ENCODE measurements at regions not wholly inside any gene's neighbourhood (a gene's known extent, or its start where the extent isn't known, plus 50 kb on each side); places are given as distances from the start of the nearest gene placed in this dataset.

GRCh38 chr4:84384801-84385200 is 114.3 kb downstream of the NKX6-1 start:
- Histone ChIP-seq H3K9ac (replicated peaks; ENCODE audit: extremely low read depth, insufficient read depth, low read length) (no peak overlapping the region), H4K20me1 (replicated peaks; ENCODE audit: control insufficient read depth, extremely low read depth, insufficient read depth, low read length) (no peaks in the 10 kb centered on the region), H3K4me1 (ENCODE audit: control insufficient read depth, extremely low read depth, insufficient read depth, low read length) (no peaks in the 10 kb centered on the region), H3K27ac (ENCODE audit: insufficient read depth, low read depth, low read length) (no peak overlapping the region), H2AFZ (ENCODE audit: low read depth, low read length) (no peak overlapping the region), H3K36me3 (ENCODE audit: control insufficient read depth in 2 of 2, extremely low read depth in 1 of 2, insufficient read depth in 2 of 2, low read length in 2 of 2) (no peaks in the 10 kb centered on the region), H3K79me2 (ENCODE audit: control insufficient read depth, insufficient read depth, low read length) (no peaks in the 10 kb centered on the region), H3K9me1 (replicated peaks; ENCODE audit: control insufficient read depth, extremely low read depth, insufficient read depth, low read length) (no peaks in the 10 kb centered on the region), H3K4me2 (ENCODE audit: insufficient read depth, low read length) (no peak overlapping the region), H3K27me3 (ENCODE audit: control insufficient read depth in 2 of 2, insufficient read depth in 2 of 2, low read length in 2 of 2) (no peaks in the 10 kb centered on the region), H3K9me3 (replicated peaks; ENCODE audit: control insufficient read depth, insufficient read depth, low read length) (no peaks in the 10 kb centered on the region), H3K4me3 (replicated peaks in 1 of 3; ENCODE audit: insufficient read depth in 1 of 3, low read depth in 1 of 3, low read length in 3 of 3) (no peak overlapping the region)
- dilution Hi-C loops (cut with MboI; ENCODE audit: extremely low pct_ligation_motif_present, low sequenced_read_pairs) (no loop called here), intact Hi-C loops (cut with micrococcal nuclease) (no loop called here)
- no peak for DNase-seq (ENCODE audit: low read depth, low spot score)
- ChIA-PET POLR2A (no interaction called here), CTCF (no interaction called here)
- BruUV-seq (replicated peaks), result no TSS peak
- TF ChIP-seq FOS (IDR thresholded peaks at IDR 0.05; ENCODE audit: borderline replicate concordance, insufficient read depth, low read length), result no peak
- no peak for TF ChIP-seq JUN (IDR thresholded peaks at IDR 0.05; ENCODE audit: borderline replicate concordance, insufficient read depth, insufficient read length, low read depth)
- TF ChIP-seq EZH2 (IDR thresholded peaks at IDR 0.05; ENCODE audit: borderline replicate concordance, low read depth, low read length, severe bottlenecking), result no peak
- TF ChIP-seq MYC (IDR thresholded peaks at IDR 0.05; ENCODE audit: low read depth, low read length), result no peak
- TF ChIP-seq POLR2A (IDR thresholded peaks at IDR 0.05; ENCODE audit: low read depth, low read length), result no peak
- TF ChIP-seq MAX (IDR thresholded peaks at IDR 0.05; ENCODE audit: insufficient read depth, insufficient read length), result no peak
- TF ChIP-seq, protein P1, sequence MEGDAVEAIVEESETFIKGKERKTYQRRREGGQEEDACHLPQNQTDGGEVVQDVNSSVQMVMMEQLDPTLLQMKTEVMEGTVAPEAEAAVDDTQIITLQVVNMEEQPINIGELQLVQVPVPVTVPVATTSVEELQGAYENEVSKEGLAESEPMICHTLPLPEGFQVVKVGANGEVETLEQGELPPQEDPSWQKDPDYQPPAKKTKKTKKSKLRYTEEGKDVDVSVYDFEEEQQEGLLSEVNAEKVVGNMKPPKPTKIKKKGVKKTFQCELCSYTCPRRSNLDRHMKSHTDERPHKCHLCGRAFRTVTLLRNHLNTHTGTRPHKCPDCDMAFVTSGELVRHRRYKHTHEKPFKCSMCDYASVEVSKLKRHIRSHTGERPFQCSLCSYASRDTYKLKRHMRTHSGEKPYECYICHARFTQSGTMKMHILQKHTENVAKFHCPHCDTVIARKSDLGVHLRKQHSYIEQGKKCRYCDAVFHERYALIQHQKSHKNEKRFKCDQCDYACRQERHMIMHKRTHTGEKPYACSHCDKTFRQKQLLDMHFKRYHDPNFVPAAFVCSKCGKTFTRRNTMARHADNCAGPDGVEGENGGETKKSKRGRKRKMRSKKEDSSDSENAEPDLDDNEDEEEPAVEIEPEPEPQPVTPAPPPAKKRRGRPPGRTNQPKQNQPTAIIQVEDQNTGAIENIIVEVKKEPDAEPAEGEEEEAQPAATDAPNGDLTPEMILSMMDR (IDR thresholded peaks at IDR 0.05; ENCODE audit: extremely low read depth in 1 of 2, insufficient read depth in 1 of 2, low read depth in 1 of 2, low read length in 2 of 2), result no peak
- no peak for TF ChIP-seq POLR2AphosphoS5 (IDR thresholded peaks at IDR 0.05; ENCODE audit: insufficient read depth, low read depth, low read length)
- no peak for TF ChIP-seq GATA2 (IDR thresholded peaks at IDR 0.05; ENCODE audit: insufficient read depth, insufficient read length, low read depth, low read length)
- no peak for FAIRE-seq
